H9 (cell line): ENCODE measurements at regions not wholly inside any gene's neighbourhood (a gene's known extent, or its start where the extent isn't known, plus 50 kb on each side); places are given as distances from the start of the nearest gene placed in this dataset.

ENCODE experiments used
- DNase-seq: peaks from one replicate; pipeline ENCODE4 v3.0.0-alpha.2; 2017
- H2AFZ ChIP-seq: one replicate; pipeline ENCODE4 v1.6.1; 2013; ENCODE audit warnings: mild to moderate bottlenecking, low read length, control low read depth, moderate library complexity
- H2AK5ac ChIP-seq: 2 replicates; pipeline ENCODE4 v1.6.1; 2013; ENCODE audit warnings: low read length, control low read depth, mixed read lengths; ENCODE audit not compliant: insufficient read length
- H2BK120ac ChIP-seq: one replicate; pipeline ENCODE4 v1.6.1; 2013; ENCODE audit warnings: low read depth, mild to moderate bottlenecking, low read length, control low read depth, inconsistent platforms; ENCODE audit not compliant: poor library complexity, severe bottlenecking
- H2BK12ac ChIP-seq: 2 replicates; pipeline ENCODE4 v1.6.1; 2013; ENCODE audit warnings: low read length, control low read depth, mixed read lengths, low read depth; ENCODE audit not compliant: insufficient read length
- H2BK15ac ChIP-seq: 2 replicates; pipeline ENCODE4 v1.6.1; 2013; ENCODE audit warnings: low read depth, low read length, control low read depth
- H2BK20ac ChIP-seq: one replicate; pipeline ENCODE4 v1.6.1; 2013; ENCODE audit warnings: low read depth, mild to moderate bottlenecking, low read length, control low read depth, inconsistent platforms; ENCODE audit not compliant: poor library complexity, severe bottlenecking
- H2BK5ac ChIP-seq: 2 replicates; pipeline ENCODE4 v1.6.1; 2013; ENCODE audit warnings: low read length, control low read depth, mixed read lengths; ENCODE audit not compliant: insufficient read length
- H3K14ac ChIP-seq: 2 replicates; pipeline ENCODE4 v1.6.1; 2013; ENCODE audit warnings: low read length, control low read depth; ENCODE audit not compliant: insufficient read depth
- H3K18ac ChIP-seq: 2 replicates; pipeline ENCODE4 v1.6.1; 2013; ENCODE audit warnings: low read depth, mild to moderate bottlenecking, mixed read lengths, low read length, control low read depth; ENCODE audit not compliant: insufficient read length
- H3K23ac ChIP-seq: 2 replicates; pipeline ENCODE4 v1.6.1; 2013; ENCODE audit warnings: low read length, control low read depth, mixed read lengths, low read depth; ENCODE audit not compliant: insufficient read length
- H3K23me2 ChIP-seq: 2 replicates; pipeline ENCODE4 v1.6.1; 2013; ENCODE audit warnings: low read depth, mild to moderate bottlenecking, mixed read lengths, low read length, control low read depth; ENCODE audit not compliant: insufficient read length, poor library complexity, severe bottlenecking
- H3K27ac ChIP-seq: 2 replicates; pipeline ENCODE4 v1.5.1; 2013; ENCODE audit warnings: low read length, control low read depth, mixed read lengths, low read depth; ENCODE audit not compliant: insufficient read length
- H3K27me3 ChIP-seq: 2 replicates; pipeline ENCODE4 v1.6.1; 2013; ENCODE audit warnings: low read length, control low read depth, inconsistent platforms; ENCODE audit not compliant: insufficient read depth
- H3K4ac ChIP-seq: 2 replicates; pipeline ENCODE4 v1.6.1; 2013; ENCODE audit warnings: low read depth, mild to moderate bottlenecking, control low read depth, inconsistent platforms, low read length, moderate library complexity
- H3K4me1 ChIP-seq: 2 replicates; pipeline ENCODE4 v1.6.1; 2013; ENCODE audit warnings: low read length, control low read depth, inconsistent platforms; ENCODE audit not compliant: insufficient read depth
- H3K4me2 ChIP-seq: 2 replicates; pipeline ENCODE4 v1.6.1; 2013; ENCODE audit warnings: low read length, control low read depth, mixed read lengths; ENCODE audit not compliant: insufficient read length, insufficient read depth
- H3K56ac ChIP-seq: 2 replicates; pipeline ENCODE4 v1.6.1; 2013; ENCODE audit warnings: low read depth, mild to moderate bottlenecking, mixed read lengths, low read length, control low read depth; ENCODE audit not compliant: insufficient read length
- H3K79me1 ChIP-seq: 2 replicates; pipeline ENCODE4 v1.6.1; 2013; ENCODE audit warnings: low read depth, mild to moderate bottlenecking, moderate library complexity, low read length, control low read depth, inconsistent platforms; ENCODE audit not compliant: insufficient read depth, poor library complexity, severe bottlenecking
- H3K79me2 ChIP-seq: 2 replicates; pipeline ENCODE4 v1.6.1; 2013; ENCODE audit warnings: low read length, control low read depth, inconsistent platforms; ENCODE audit not compliant: insufficient read depth
- H3K9ac ChIP-seq: 2 replicates; pipeline ENCODE4 v1.6.1; 2013; ENCODE audit warnings: low read length, control low read depth, mixed read lengths; ENCODE audit not compliant: insufficient read length; ENCODE audit errors: extremely low read depth
- H3K9me3 ChIP-seq: one replicate; pipeline ENCODE4 v1.6.1; 2013; ENCODE audit warnings: low read depth, low read length, inconsistent platforms; ENCODE audit not compliant: control insufficient read depth
- H3T11ph ChIP-seq: one replicate; pipeline ENCODE4 v1.6.1; 2013; ENCODE audit warnings: mild to moderate bottlenecking, low read length, control low read depth, inconsistent platforms
- H4K20me1 ChIP-seq: one replicate; pipeline ENCODE4 v1.6.1; 2013; ENCODE audit not compliant: control insufficient read depth, insufficient read length, insufficient read depth
- H4K5ac ChIP-seq: 2 replicates; pipeline ENCODE4 v1.6.1; 2013; ENCODE audit warnings: low read depth, mild to moderate bottlenecking, mixed read lengths, low read length, control low read depth; ENCODE audit not compliant: insufficient read length
- H4K8ac ChIP-seq: replicated peaks from 2 replicates; pipeline ENCODE4 v1.6.1; 2013; ENCODE audit warnings: low read length, control low read depth, mixed read lengths, low read depth; ENCODE audit not compliant: insufficient read length
- H4K91ac ChIP-seq: 2 replicates; pipeline ENCODE4 v1.6.1; 2013; ENCODE audit warnings: low read depth, mild to moderate bottlenecking, moderate library complexity, mixed read lengths, low read length, control low read depth; ENCODE audit not compliant: insufficient read length
- H3K27ac Mint-ChIP-seq, 3 experiments: 2 replicates in 2 of 3; 3 replicates in 1 of 3; pipeline ENCODE4 v1.8.0; 2020 to 2021; ENCODE audit warnings: mixed read lengths in 3 of 3, mild to moderate bottlenecking in 1 of 3, moderate library complexity in 1 of 3
- H3K27me3 Mint-ChIP-seq: 2 replicates; pipeline ENCODE4 v1.8.0; 2021; ENCODE audit warnings: low read depth, mild to moderate bottlenecking, moderate library complexity, mixed read lengths
- H3K36me3 Mint-ChIP-seq, 3 experiments: 2 replicates in 2 of 3; 3 replicates in 1 of 3; pipeline ENCODE4 v1.8.0; 2020 to 2021; ENCODE audit warnings: low read depth in 3 of 3, mixed read lengths in 3 of 3; ENCODE audit not compliant: insufficient read depth in 1 of 3
- H3K4me1 Mint-ChIP-seq, 2 experiments: 2 replicates each; pipeline ENCODE4 v1.8.0; 2020; ENCODE audit warnings: mixed read lengths in 2 of 2
- H3K4me3 Mint-ChIP-seq, 2 experiments: 2 replicates in 1 of 2; 3 replicates in 1 of 2; pipeline ENCODE4 v1.8.0; 2020 to 2021; ENCODE audit warnings: mild to moderate bottlenecking in 2 of 2, mixed read lengths in 2 of 2, moderate library complexity in 1 of 2
- H3K9me3 Mint-ChIP-seq, 2 experiments: 2 replicates in 1 of 2; 3 replicates in 1 of 2; pipeline ENCODE4 v1.8.0; 2020; ENCODE audit warnings: mild to moderate bottlenecking in 2 of 2, mixed read lengths in 2 of 2, moderate library complexity in 1 of 2
- CTCF ChIP-seq: fragments of 200-600 bp; sonication (generic); conservative IDR thresholded peaks from 3 replicates; pipeline ENCODE4 v1.8.0; 2021; ENCODE audit warnings: antibody characterized with exemption, mild to moderate bottlenecking
- WGBS: extraction: QIAGEN DNeasy Blood & Tissue Kit; methylation state at CpG from one replicate; pipeline ENCODE4 v1.1.7; 2013; ENCODE audit warnings: missing lambda C conversion rate, low lambda C conversion rate, mixed read lengths; ENCODE audit not compliant: insufficient read length; ENCODE audit errors: extremely low coverage; 5-methylcytosine and 5-hydroxymethylcytosine counted together

- WGBS = no CpG with 5 or more reads among the region's 1 CpG
- H2BK120ac ChIP-seq = no peak overlapping the region
- Mint-ChIP-seq H3K27me3 (no peaks in the 10 kb centered on the region), H3K36me3 (no peaks in the 10 kb centered on the region), H3K4me1 (no peaks in the 10 kb centered on the region), H3K4me3 (no peak overlapping the region), H3K27ac (no peak overlapping the region), H3K9me3 (no peaks in the 10 kb centered on the region)
- H3K79me2 ChIP-seq = no peaks in the 10 kb centered on the region
- no peak overlapping the region for H2AFZ ChIP-seq
- no peak overlapping the region for H3T11ph ChIP-seq
- H3K79me1 ChIP-seq = no peaks in the 10 kb centered on the region
- H3K4me1 ChIP-seq = no peaks in the 10 kb centered on the region
- H4K5ac ChIP-seq = no peak overlapping the region
- no peak overlapping the region for H3K18ac ChIP-seq
- H2BK5ac ChIP-seq = no peak overlapping the region
- TF ChIP-seq CTCF = no peak
- H3K4ac ChIP-seq = no peak overlapping the region
- no peak overlapping the region for H3K27ac ChIP-seq
- no peaks in the 10 kb centered on the region for H3K9me3 ChIP-seq
- H3K9ac ChIP-seq = no peak overlapping the region
- no peak overlapping the region for H2BK20ac ChIP-seq
- DNase-seq = no peak
- no peak overlapping the region for H4K91ac ChIP-seq
- H3K14ac ChIP-seq = no peak overlapping the region
- H2BK12ac ChIP-seq = no peak overlapping the region
- H2AK5ac ChIP-seq = no peak overlapping the region
- no peak overlapping the region for H2BK15ac ChIP-seq
- H4K20me1 ChIP-seq = no peaks in the 10 kb centered on the region
- H3K27me3 ChIP-seq = no peaks in the 10 kb centered on the region
- H3K4me2 ChIP-seq = no peak overlapping the region
- H3K56ac ChIP-seq = no peak overlapping the region
- no peak overlapping the region for H3K23ac ChIP-seq
- no peaks in the 10 kb centered on the region for H3K23me2 ChIP-seq
- H4K8ac ChIP-seq = no peak overlapping the region
Measured at GRCh38 chr5:121701731-121702130, 150.0 kb upstream of the FTMT start.
